CD4-positive, alpha-beta T cell treated with Interleukin-4 for 1 hour (primary cell): ENCODE measurements at regions not wholly inside any gene's neighbourhood (a gene's known extent, or its start where the extent isn't known, plus 50 kb on each side); places are given as distances from the start of the nearest gene placed in this dataset.

Experiments used
- DNase-seq, 2 donors: peaks; one replicate each; pipeline ENCODE4 v3.0.0-alpha.2; 2020 to 2022

GRCh38 chr3:116849261-116849688 is 139.7 kb downstream of the TUSC7 start:
- no peak for DNase-seq

GRCh38 chr3:116852803-116853202 is 143.2 kb downstream of the TUSC7 start:
- DNase-seq, result no peak

GRCh38 chr3:116863270-116863770 is 153.7 kb downstream of the TUSC7 start:
- DNase-seq, result no peak

- no peak for DNase-seq
Measured at GRCh38 chr3:116863822-116864589, 154.4 kb downstream of the TUSC7 start.

- no peak for DNase-seq
Measured at GRCh38 chr3:116864590-116864927, 155.0 kb downstream of the TUSC7 start.

- no peak for DNase-seq
Measured at GRCh38 chr3:116870379-116870778, 160.8 kb downstream of the TUSC7 start.

GRCh38 chr3:116871905-116872304 is 162.3 kb downstream of the TUSC7 start:
- no peak for DNase-seq

GRCh38 chr3:116872688-116873087 is 163.1 kb downstream of the TUSC7 start:
- DNase-seq, result no peak

- DNase-seq, result no peak
Measured at GRCh38 chr3:116873142-116873541, 163.6 kb downstream of the TUSC7 start.

- no peak for DNase-seq
Measured at GRCh38 chr3:116877968-116878367, 168.4 kb downstream of the TUSC7 start.

GRCh38 chr3:116886202-116886893 is 176.8 kb downstream of the TUSC7 start:
- no peak for DNase-seq

GRCh38 chr3:116896116-116896515 is 186.5 kb downstream of the TUSC7 start:
- DNase-seq, result no peak

GRCh38 chr3:116897382-116897781 is 187.8 kb downstream of the TUSC7 start:
- DNase-seq, result no peak

- DNase-seq, result no peak
Measured at GRCh38 chr3:116899253-116899652, 189.7 kb downstream of the TUSC7 start.

GRCh38 chr3:116905334-116905733 is 195.8 kb downstream of the TUSC7 start:
- no peak for DNase-seq

GRCh38 chr3:116905794-116906193 is 196.2 kb downstream of the TUSC7 start:
- DNase-seq, result no peak

GRCh38 chr3:116912116-116912515 is 202.5 kb downstream of the TUSC7 start:
- DNase-seq, result no peak

- DNase-seq, result no peak
Measured at GRCh38 chr3:116914004-116914403, 204.4 kb downstream of the TUSC7 start.

GRCh38 chr3:116916836-116917235 is 207.3 kb downstream of the TUSC7 start:
- no peak for DNase-seq

GRCh38 chr3:116920826-116921610 is 211.4 kb downstream of the TUSC7 start:
- DNase-seq, result no peak

GRCh38 chr3:116927918-116928317 is 218.3 kb downstream of the TUSC7 start:
- DNase-seq, result no peak

GRCh38 chr3:116929505-116930222 is 220.1 kb downstream of the TUSC7 start:
- no peak for DNase-seq

- DNase-seq, result no peak
Measured at GRCh38 chr3:116930786-116931185, 221.2 kb downstream of the TUSC7 start.
